ENCODE measurements at regions not wholly inside any gene's neighbourhood (a gene's known extent, or its start where the extent isn't known, plus 50 kb on each side); places are given as distances from the start of the nearest gene placed in this dataset.

GRCh38 chr7:155991470-155991869 lies 179.2 kb upstream of the SHH start (continued):
- TF ChIP-seq ARID4A (CRISPR knock-in tag; IDR thresholded peaks at IDR 0.05; ENCODE audit: borderline replicate concordance): no peak
- TF ChIP-seq AKAP8 (CRISPR knock-in tag; IDR thresholded peaks at IDR 0.05): no peak
- no peak for TF ChIP-seq NR2F2 (IDR thresholded peaks at IDR 0.05; ENCODE audit: borderline replicate concordance, low read depth)
- no peak for TF ChIP-seq ZBTB25 (CRISPR knock-in tag; IDR thresholded peaks at IDR 0.05)
- TF ChIP-seq WIZ (CRISPR knock-in tag; IDR thresholded peaks at IDR 0.05): no peak

- 0% methylated on average over 3 of the region's 6 CpGs for WGBS (ENCODE audit: low lambda C conversion rate)
- intact Hi-C loops (cut with micrococcal nuclease; ENCODE audit: unreplicated experiment) (no loop called here), in situ Hi-C loops (cut with HindIII; ENCODE audit: extremely low pct_ligation_motif_present, low pct_unique_long_range_greater_than_20kb) (no loop called here)
- H3K9ac ChIP-seq (ENCODE audit: insufficient read depth, low read depth, low read length): no peak overlapping the region
- no peak overlapping the region for H3K4me3 ChIP-seq (replicated peaks in 1 of 3; ENCODE audit: insufficient read depth in 1 of 3, low read depth in 2 of 3, low read length in 3 of 3)
- POLR2A ChIA-PET: no interaction called here
- no peak overlapping the region for H2AFZ ChIP-seq (ENCODE audit: low read length)
- H3K36me3 ChIP-seq (replicated peaks in 1 of 2; ENCODE audit: control insufficient read depth in 1 of 2, insufficient read depth in 2 of 2, low read length in 2 of 2): no peaks in the 10 kb centered on the region
- CTCF ChIA-PET (ENCODE audit: low intra/inter-chr PET ratio, low total read pairs): no interaction called here
- no peak for DNase-seq (ENCODE audit: low spot score)
- no peaks in the 10 kb centered on the region for H3K4me1 ChIP-seq (ENCODE audit: insufficient read depth, low read length)
- peaks cover 15 to 39% of the 10 kb centered on the region in 2 experiments; a peak in 4 of 5 replicates for H3K27me3 ChIP-seq (ENCODE audit: control insufficient read depth in 1 of 2, insufficient read depth in 2 of 2, low read length in 2 of 2)
- no peaks in the 10 kb centered on the region for H4K20me1 ChIP-seq (ENCODE audit: insufficient read depth, low read length)
- ATAC-seq: no peak
- no peak for FAIRE-seq
- H3K27ac ChIP-seq (ENCODE audit: extremely low read length, insufficient read depth, low read length): no peak overlapping the region
- no TSS peak for BruUV-seq (replicated peaks)
- H3K4me2 ChIP-seq (ENCODE audit: low read depth, low read length): no peak overlapping the region
- no peaks in the 10 kb centered on the region for H3K79me2 ChIP-seq (ENCODE audit: insufficient read depth, low read length)
- H3K9me3 ChIP-seq (ENCODE audit: low read length): no peaks in the 10 kb centered on the region
- TF ChIP-seq NAIF1 (CRISPR knock-in tag; IDR thresholded peaks at IDR 0.05; ENCODE audit: borderline replicate concordance): no peak
- TF ChIP-seq ARID3A (IDR thresholded peaks at IDR 0.05; ENCODE audit: low read depth, low read length): no peak
- TF ChIP-seq EZH2 (conservative IDR thresholded peaks at IDR 0.05; ENCODE audit: low read depth, low read length): no peak
- no peak for TF ChIP-seq PHB2 (IDR thresholded peaks at IDR 0.05; ENCODE audit: partially characterized antibody)
- no peak for TF ChIP-seq NR2F6 (IDR thresholded peaks at IDR 0.05)
- TF ChIP-seq NR2F6 (CRISPR knock-in tag; IDR thresholded peaks at IDR 0.05): no peak
Measured at GRCh38 chr7:155988416-155988815, 176.2 kb upstream of the SHH start.

Measured in HepG2 (cell line).